Fibroblast of lung (primary cell): ENCODE measurements at regions not wholly inside any gene's neighbourhood (a gene's known extent, or its start where the extent isn't known, plus 50 kb on each side); places are given as distances from the start of the nearest gene placed in this dataset.

Source experiments
- DNase-seq, 2 donors: peaks; one replicate each; pipeline versions ENCODE4 v3.0.0 to v3.0.0-alpha.2; 2010; ENCODE audit warnings: low read depth in 2 of 2
- H2AFZ ChIP-seq: 2 replicates; pipeline ENCODE4 v1.5.1; 2012; ENCODE audit warnings: low read length, control low read depth, inconsistent platforms
- H3K27ac ChIP-seq: 2 replicates; pipeline ENCODE4 v1.5.1; 2011; ENCODE audit warnings: low read length, control low read depth; ENCODE audit not compliant: insufficient read depth
- H3K27me3 ChIP-seq: 2 replicates; pipeline ENCODE4 v1.5.1; 2011; ENCODE audit warnings: mild to moderate bottlenecking, low read length; ENCODE audit not compliant: control insufficient read depth, insufficient read depth
- H3K36me3 ChIP-seq: 2 replicates; pipeline ENCODE4 v1.5.1; 2011; ENCODE audit warnings: low read length; ENCODE audit not compliant: control insufficient read depth, insufficient read depth
- H3K4me1 ChIP-seq: 2 replicates; pipeline ENCODE4 v1.5.1; 2011; ENCODE audit warnings: low read length; ENCODE audit not compliant: control insufficient read depth, insufficient read depth; ENCODE audit errors: extremely low read depth
- H3K4me2 ChIP-seq: 2 replicates; pipeline ENCODE4 v1.5.1; 2011; ENCODE audit warnings: low read length, control low read depth; ENCODE audit not compliant: insufficient read depth; ENCODE audit errors: extremely low read depth
- H3K4me3 ChIP-seq, 4 experiments: fragments of 200-600 bp in 1 of 4; sonication (generic) in 1 of 4; replicated peaks in 1 of 4; 2 replicates each; pipeline ENCODE4 v1.5.1; 2011 to 2016; ENCODE audit warnings: low read length in 4 of 4, low read depth in 3 of 4, mild to moderate bottlenecking in 3 of 4, control low read depth in 2 of 4, inconsistent platforms in 1 of 4, mixed read lengths in 1 of 4; ENCODE audit not compliant: insufficient read depth in 1 of 4; ENCODE audit errors: control extremely low read depth in 1 of 4
- H3K79me2 ChIP-seq: 2 replicates; pipeline ENCODE4 v1.5.1; 2012; ENCODE audit warnings: mild to moderate bottlenecking, low read length, inconsistent platforms; ENCODE audit not compliant: control insufficient read depth, insufficient read depth
- H3K9ac ChIP-seq: 2 replicates; pipeline ENCODE4 v1.5.1; 2011; ENCODE audit warnings: mild to moderate bottlenecking, low read length, control low read depth; ENCODE audit not compliant: insufficient read depth
- H3K9me3 ChIP-seq: 2 replicates; pipeline ENCODE4 v1.5.1; 2012; ENCODE audit warnings: low read depth, low read length; ENCODE audit not compliant: control insufficient read depth, insufficient read depth
- H4K20me1 ChIP-seq: 2 replicates; pipeline ENCODE4 v1.5.1; 2011; ENCODE audit warnings: low read length; ENCODE audit not compliant: control insufficient read depth, insufficient read depth; ENCODE audit errors: extremely low read depth
- CTCF ChIP-seq, 2 donors: IDR thresholded peaks in 1 of 2; conservative IDR thresholded peaks in 1 of 2; 1 replicate in 1 of 2; 2 replicates in 1 of 2; pipeline ENCODE4 v1.5.1; 2011 to 2012; ENCODE audit warnings: low read length in 2 of 2, control low read depth in 1 of 2, inconsistent platforms in 1 of 2, low read depth in 1 of 2, mild to moderate bottlenecking in 1 of 2
- EZH2 ChIP-seq: IDR thresholded peaks from 2 replicates; pipeline ENCODE4 v1.5.1; 2012; ENCODE audit warnings: low read length, control low read depth, mild to moderate bottlenecking; ENCODE audit errors: missing control alignments

- H3K4me3 ChIP-seq, result no peak overlapping the region
- peak overlapping the region; percentile 4 for H3K4me2 ChIP-seq
- H3K4me1 ChIP-seq, result peaks cover 9% of the 10 kb centered on the region
- no peaks in the 10 kb centered on the region for H3K9me3 ChIP-seq
- H3K9ac ChIP-seq, result no peak overlapping the region
- DNase-seq, result peak; percentile 98
- no peaks in the 10 kb centered on the region for H3K36me3 ChIP-seq
- H3K27me3 ChIP-seq, result no peaks in the 10 kb centered on the region
- H3K79me2 ChIP-seq, result no peaks in the 10 kb centered on the region
- no peak overlapping the region for H2AFZ ChIP-seq
- no peak for TF ChIP-seq CTCF (conservative IDR thresholded peaks at IDR 0.05 in 1 of 2, IDR thresholded peaks at IDR 0.05 in 1 of 2; ENCODE audit: low read depth in 1 of 2, low read length in 2 of 2)
- TF ChIP-seq EZH2, result no peak
- H3K27ac ChIP-seq, result peak overlapping the region; percentile 1
- no peaks in the 10 kb centered on the region for H4K20me1 ChIP-seq
These were observed 370.6 kb upstream of the PROK2 start for GRCh38 chr3:72155391-72156064.

- H3K9ac ChIP-seq, result no peak overlapping the region
- peak; percentile 45 to 50 for DNase-seq
- TF ChIP-seq EZH2, result no peak
- TF ChIP-seq CTCF (conservative IDR thresholded peaks at IDR 0.05 in 1 of 2, IDR thresholded peaks at IDR 0.05 in 1 of 2; ENCODE audit: low read depth in 1 of 2, low read length in 2 of 2), result no peak
These were observed 369.7 kb upstream of the PROK2 start for GRCh38 chr3:72154391-72155335.

More at GRCh38 chr3:72154391-72155335, 369.7 kb upstream of the PROK2 start:
- Histone ChIP-seq H3K36me3 (no peaks in the 10 kb centered on the region), H3K79me2 (no peaks in the 10 kb centered on the region), H3K4me3 (no peak overlapping the region), H3K4me1 (peaks cover 9% of the 10 kb centered on the region), H3K9me3 (no peaks in the 10 kb centered on the region), H2AFZ (no peak overlapping the region), H3K4me2 (peak overlapping the region; percentile 19), H4K20me1 (no peaks in the 10 kb centered on the region), H3K27me3 (no peaks in the 10 kb centered on the region), H3K27ac (peak overlapping the region; percentile 1)
